ENCODE measurements at regions not wholly inside any gene's neighbourhood (a gene's known extent, or its start where the extent isn't known, plus 50 kb on each side); places are given as distances from the start of the nearest gene placed in this dataset.

GRCh38 chr10:104582966-104583365 is 58.1 kb upstream of the SORCS3 start:
- Histone ChIP-seq H4K91ac (ENCODE audit: insufficient read depth, low read depth, low read length) (no peak overlapping the region), H3K27ac (ENCODE audit: insufficient read depth, low read length) (no peak overlapping the region), H3K4me1 (ENCODE audit: control insufficient read depth, insufficient read depth, low read length) (no peaks in the 10 kb centered on the region; the same call in 1 of the 2 replicates), H3K14ac (replicated peaks; ENCODE audit: low read depth, low read length) (no peak overlapping the region), H2BK5ac (ENCODE audit: low read depth, low read length, poor library complexity, severe bottlenecking) (no peak overlapping the region), H3K4me2 (ENCODE audit: low read depth, low read length) (no peak overlapping the region), H3K36me3 (ENCODE audit: control insufficient read depth, insufficient read depth, low read length) (no peaks in the 10 kb centered on the region), H3K4ac (ENCODE audit: low read depth, low read length) (no peak overlapping the region), H2BK15ac (ENCODE audit: low read depth, low read length) (no peak overlapping the region), H3K9ac (ENCODE audit: low read depth, low read length) (no peak overlapping the region), H2AK5ac (ENCODE audit: low read depth, low read length) (no peak overlapping the region), H2AFZ (replicated peaks; ENCODE audit: low read length, poor library complexity) (no peak overlapping the region), H4K20me1 (ENCODE audit: insufficient read depth, low read length) (no peaks in the 10 kb centered on the region), H3K9me3 (ENCODE audit: control insufficient read depth, insufficient read depth, low read length) (no peaks in the 10 kb centered on the region), H2BK120ac (ENCODE audit: low read depth, low read length) (no peak overlapping the region), H3K4me3 (ENCODE audit: insufficient read depth, low read depth, low read length) (no peak overlapping the region), H4K8ac (ENCODE audit: low read depth in 2 of 2, low read length in 2 of 2) (no peak overlapping the region), H4K5ac (ENCODE audit: low read depth, low read length) (no peak overlapping the region), H3K18ac (ENCODE audit: low read depth, low read length) (no peak overlapping the region), H3K56ac (ENCODE audit: extremely low read depth, insufficient read depth, low read length) (no peak overlapping the region), H3K9me1 (ENCODE audit: insufficient read depth, low read length) (no peaks in the 10 kb centered on the region), H2AK9ac (replicated peaks; ENCODE audit: low read depth, low read length, poor library complexity) (no peak overlapping the region), H3K27me3 (ENCODE audit: control insufficient read depth, insufficient read depth, low read length) (no peaks in the 10 kb centered on the region; the same call in 1 of the 2 replicates), H3K23ac (ENCODE audit: low read depth, low read length) (no peak overlapping the region), H3K79me1 (ENCODE audit: low read depth in 1 of 2, low read length in 2 of 2) (no peaks in the 10 kb centered on the region), H2BK20ac (ENCODE audit: low read depth, low read length) (no peak overlapping the region)
- no peak for ATAC-seq (ENCODE audit: low read depth)
- dilution Hi-C loops (cut with HindIII; ENCODE audit: low sequenced_read_pairs, unreplicated experiment) (no loop called here), in situ Hi-C loops (cut with MboI; ENCODE audit: low sequenced_read_pairs) (no loop called here), intact Hi-C loops (cut with micrococcal nuclease) (loop anchor here (5.0 kb wide), 2 partner anchors 291 to 1594 kb away; no protein-coding TSS in a partner anchor)
- POLR2A ChIA-PET (ENCODE audit: unreplicated experiment): no interaction called here
- no CpG with 5 or more reads among the region's 1 CpG for WGBS, 2 experiments (ENCODE audit: extremely low coverage in 2 of 2, insufficient read length in 1 of 2)
- BruUV-seq (replicated peaks): no TSS peak
- no peak for DNase-seq
- CTCF ChIA-PET: no interaction called here
- no peak for TF ChIP-seq USF2 (IDR thresholded peaks at IDR 0.05; ENCODE audit: low read depth, low read length)
- TF ChIP-seq MAFK (IDR thresholded peaks at IDR 0.05; ENCODE audit: low read depth, low read length): no peak
- TF ChIP-seq RCOR1 (IDR thresholded peaks at IDR 0.05; ENCODE audit: insufficient replicate concordance, low read length): no peak
- TF ChIP-seq ELK1 (IDR thresholded peaks at IDR 0.05; ENCODE audit: borderline replicate concordance, low read depth, low read length): no peak
- no peak for TF ChIP-seq CEBPB (IDR thresholded peaks at IDR 0.05; ENCODE audit: low read depth, low read length)
- no peak for TF ChIP-seq BHLHE40 (IDR thresholded peaks at IDR 0.05; ENCODE audit: low read depth, low read length)
- no peak for TF ChIP-seq RAD21 (IDR thresholded peaks at IDR 0.05; ENCODE audit: low read length)
- TF ChIP-seq POLR2A (IDR thresholded peaks at IDR 0.05; ENCODE audit: low read depth, low read length): no peak
- no peak for TF ChIP-seq NFE2L2 (IDR thresholded peaks at IDR 0.05; ENCODE audit: low read depth, low read length)
- no peak for TF ChIP-seq MXI1 (IDR thresholded peaks at IDR 0.05; ENCODE audit: borderline replicate concordance, low read depth, low read length)
